H1 (cell line): ENCODE measurements at regions not wholly inside any gene's neighbourhood (a gene's known extent, or its start where the extent isn't known, plus 50 kb on each side); places are given as distances from the start of the nearest gene placed in this dataset.

ENCODE experiments used
- CTCF ChIA-PET: fragments of 300-600 bp; sonication (Branson Sonifier 250); formaldehyde crosslinking; loops from one replicate; lab custom pipeline; 2021; ENCODE audit not compliant: partially characterized antibody; lab: Charles Lee
- POLR2A ChIA-PET: fragments of 300-600 bp; sonication (Branson Sonifier 250); formaldehyde crosslinking; loops from one replicate; lab custom pipeline; 2021; ENCODE audit warnings: inconsistent platforms; ENCODE audit not compliant: partially characterized antibody; lab: Charles Lee
- DNase-seq, 2 experiments: peaks; one replicate each; pipeline versions ENCODE4 v3.0.0 to v3.0.0-alpha.2; 2010 to 2022; ENCODE audit warnings: low spot score in 2 of 2, low read depth in 1 of 2, mixed read lengths in 1 of 2
- FAIRE-seq: peaks from 2 replicates; lab custom pipeline; 2011; peaks lifted over from hg19 to GRCh38; lab: Jason Lieb, UNC
- H2AFZ ChIP-seq: 2 replicates; pipeline ENCODE4 v1.8.1; 2012; ENCODE audit warnings: low read length, inconsistent platforms
- H2AK5ac ChIP-seq: 2 replicates; pipeline ENCODE4 v1.6.1; 2013; ENCODE audit warnings: low read depth, low read length
- H2BK120ac ChIP-seq: replicated peaks from 2 replicates; pipeline ENCODE3; 2013; ENCODE audit warnings: low read depth, low read length, inconsistent platforms
- H2BK12ac ChIP-seq: 2 replicates; pipeline ENCODE4 v1.6.1; 2013; ENCODE audit warnings: low read depth, low read length
- H2BK15ac ChIP-seq: 2 replicates; pipeline ENCODE4 v1.6.1; 2013; ENCODE audit warnings: low read length
- H2BK20ac ChIP-seq: 2 replicates; pipeline ENCODE4 v1.6.1; 2013; ENCODE audit warnings: low read length
- H2BK5ac ChIP-seq: 2 replicates; pipeline ENCODE4 v1.6.1; 2013; ENCODE audit warnings: low read depth, low read length
- H3K14ac ChIP-seq: 2 replicates; pipeline ENCODE4 v1.6.1; 2013; ENCODE audit warnings: inconsistent platforms; ENCODE audit not compliant: insufficient read length
- H3K18ac ChIP-seq: 2 replicates; pipeline ENCODE4 v1.6.1; 2013; ENCODE audit warnings: low read length; ENCODE audit errors: extremely low read depth
- H3K23ac ChIP-seq: 2 replicates; pipeline ENCODE4 v1.6.1; 2013; ENCODE audit warnings: inconsistent platforms; ENCODE audit not compliant: insufficient read length
- H3K23me2 ChIP-seq: 2 replicates; pipeline ENCODE4 v1.6.1; 2013; ENCODE audit warnings: low read depth, low read length
- H3K27ac ChIP-seq: 2 replicates; pipeline ENCODE4 v1.6.1; 2011; ENCODE audit warnings: low read depth, low read length, inconsistent platforms
- H3K27me3 ChIP-seq, 4 experiments: replicated peaks in 1 of 4; 1 replicate in 1 of 4; 2 replicates in 3 of 4; pipeline versions ENCODE4 v1.6.1 to v1.8.1; 2011 to 2013; ENCODE audit warnings: low read length in 3 of 4, mild to moderate bottlenecking in 3 of 4, inconsistent platforms in 2 of 4, mixed read lengths in 2 of 4, moderate library complexity in 1 of 4; ENCODE audit not compliant: control insufficient read depth in 3 of 4, insufficient read depth in 3 of 4; ENCODE audit errors: extremely low read depth in 1 of 4
- H3K36me3 ChIP-seq, 4 experiments: 2 replicates each; pipeline versions ENCODE4 v1.6.1 to v1.8.1; 2011 to 2013; ENCODE audit warnings: mild to moderate bottlenecking in 4 of 4, low read length in 3 of 4, moderate library complexity in 2 of 4, control low read depth in 1 of 4, inconsistent platforms in 1 of 4; ENCODE audit not compliant: insufficient read depth in 4 of 4, control insufficient read depth in 2 of 4
- H3K4ac ChIP-seq: replicated peaks from 2 replicates; pipeline ENCODE3; 2013; ENCODE audit warnings: low read length, low read depth, mixed read lengths, inconsistent platforms; ENCODE audit not compliant: insufficient read length
- H3K4me1 ChIP-seq, 4 experiments: replicated peaks in 1 of 4; 1 replicate in 1 of 4; 2 replicates in 3 of 4; pipeline versions ENCODE4 v1.6.1 to v1.8.1; 2011 to 2013; ENCODE audit warnings: low read length in 3 of 4, inconsistent platforms in 2 of 4, mixed read lengths in 1 of 4; ENCODE audit not compliant: insufficient read depth in 4 of 4, control insufficient read depth in 3 of 4
- H3K4me2 ChIP-seq, 2 experiments: 2 replicates each; pipeline versions ENCODE4 v1.6.1 to v1.8.1; 2011 to 2013; ENCODE audit warnings: low read depth in 2 of 2, low read length in 2 of 2, control low read depth in 1 of 2, inconsistent platforms in 1 of 2, mild to moderate bottlenecking in 1 of 2; ENCODE audit not compliant: insufficient read depth in 1 of 2
- H3K4me3 ChIP-seq, 4 experiments: fragments of 200-600, 300-600 bp in 1 of 4; sonication (generic), shearing (Covaris generic), sonication (Bioruptor Twin) in 1 of 4; 2 replicates each; pipeline versions ENCODE4 v1.5.1 to v1.8.1; 2011 to 2016; ENCODE audit warnings: low read length in 4 of 4, low read depth in 3 of 4, control low read depth in 2 of 4, inconsistent platforms in 2 of 4, mild to moderate bottlenecking in 2 of 4, mixed read lengths in 1 of 4, moderate library complexity in 1 of 4; ENCODE audit not compliant: insufficient read depth in 2 of 4; ENCODE audit errors: extremely low read depth in 1 of 4
- H3K56ac ChIP-seq: replicated peaks from 2 replicates; pipeline ENCODE3; 2013; ENCODE audit warnings: low read depth, mild to moderate bottlenecking, mixed read lengths, low read length, inconsistent platforms; ENCODE audit not compliant: insufficient read length
- H3K79me1 ChIP-seq: 2 replicates; pipeline ENCODE4 v1.6.1; 2013; ENCODE audit warnings: low read depth, low read length, control low read depth
- H3K79me2 ChIP-seq, 2 experiments: 2 replicates each; pipeline versions ENCODE4 v1.6.1 to v1.8.1; 2012 to 2013; ENCODE audit warnings: low read length in 2 of 2, mild to moderate bottlenecking in 2 of 2, inconsistent platforms in 1 of 2; ENCODE audit not compliant: insufficient read depth in 2 of 2, control insufficient read depth in 1 of 2
- H3K9ac ChIP-seq, 4 experiments: replicated peaks in 1 of 4; 1 replicate in 1 of 4; 2 replicates in 3 of 4; pipeline versions ENCODE4 v1.6.1 to v1.8.1; 2011 to 2013; ENCODE audit warnings: low read depth in 3 of 4, low read length in 3 of 4, control low read depth in 2 of 4, mild to moderate bottlenecking in 2 of 4, moderate library complexity in 2 of 4, inconsistent platforms in 1 of 4; ENCODE audit errors: extremely low read depth in 1 of 4
- H3K9me3 ChIP-seq, 2 experiments: 2 replicates each; pipeline versions ENCODE4 v1.6.1 to v1.8.1; 2012 to 2013; ENCODE audit warnings: mild to moderate bottlenecking in 2 of 2, moderate library complexity in 2 of 2, control low read depth in 1 of 2, inconsistent platforms in 1 of 2, low read depth in 1 of 2, low read length in 1 of 2, mixed read lengths in 1 of 2; ENCODE audit not compliant: insufficient read depth in 2 of 2
- H4K20me1 ChIP-seq, 2 experiments: replicated peaks in 1 of 2; 2 replicates each; pipeline versions ENCODE3 to v1.8.1; 2011 to 2013; ENCODE audit warnings: inconsistent platforms in 2 of 2, low read length in 2 of 2, mild to moderate bottlenecking in 1 of 2; ENCODE audit not compliant: insufficient read depth in 2 of 2, control insufficient read depth in 1 of 2
- H4K5ac ChIP-seq: 2 replicates; pipeline ENCODE4 v1.6.1; 2013; ENCODE audit warnings: low read length, low read depth, mixed read lengths, inconsistent platforms; ENCODE audit not compliant: insufficient read length
- H4K8ac ChIP-seq: 2 replicates; pipeline ENCODE4 v1.8.0; 2013; ENCODE audit warnings: mild to moderate bottlenecking, moderate library complexity, low read length, inconsistent platforms; ENCODE audit not compliant: insufficient read depth; ENCODE audit errors: extremely low read depth
- H4K91ac ChIP-seq: replicated peaks from 2 replicates; pipeline ENCODE3; 2013; ENCODE audit warnings: low read length, mixed read lengths, inconsistent platforms; ENCODE audit not compliant: insufficient read length
- CBX8 ChIP-seq: fragments of 300-800, 300-1000 bp; sonication (generic); IDR thresholded peaks from 2 replicates; pipeline ENCODE4 v1.7.1; 2016; ENCODE audit warnings: low read depth, low read length, borderline replicate concordance
- RNF2 ChIP-seq: fragments of 200-900, 300-1000 bp; sonication (generic); IDR thresholded peaks from 2 replicates; pipeline ENCODE4 v1.7.1; 2016; ENCODE audit warnings: borderline replicate concordance, low read depth, mild to moderate bottlenecking, antibody characterized with exemption, low read length; ENCODE audit not compliant: poor library complexity, severe bottlenecking; ENCODE audit errors: missing control alignments
- WGBS, 2 experiments: shearing (Covaris generic) in 1 of 2; methylation state at CpG; one replicate each; pipeline versions ENCODE4 v1.1.6 to v1.1.7; 2013 to 2015; ENCODE audit warnings: low lambda C conversion rate in 2 of 2, mixed read lengths in 2 of 2, inconsistent platforms in 1 of 2, low coverage in 1 of 2, missing lambda C conversion rate in 1 of 2; ENCODE audit not compliant: insufficient replicate concordance in 2 of 2, insufficient coverage in 1 of 2, insufficient read length in 1 of 2; ENCODE audit errors: extremely low coverage in 1 of 2, missing lambda C conversion rate in 1 of 2; 5-methylcytosine and 5-hydroxymethylcytosine counted together

GRCh38 chr2:196376984-196377877 is 205.9 kb upstream of the STK17B start:
- TF ChIP-seq RNF2 (no peak), CBX8 (no peak)
- H3K9me3 ChIP-seq: no peaks in the 10 kb centered on the region
- no peak overlapping the region for H3K14ac ChIP-seq
- no peak overlapping the region for H4K8ac ChIP-seq
- H3K27ac ChIP-seq: no peak overlapping the region
- no peak overlapping the region for H4K5ac ChIP-seq
- H2BK120ac ChIP-seq: no peak overlapping the region
- H4K20me1 ChIP-seq: no peaks in the 10 kb centered on the region
- no peak overlapping the region for H2BK5ac ChIP-seq
- no peak overlapping the region for H2BK15ac ChIP-seq
- 85% methylated on average over 8 of the region's 8 CpGs; no CpG with 5 or more reads in 1 of the 2 experiments for WGBS, 2 experiments
- no peak overlapping the region for H3K56ac ChIP-seq
- H3K18ac ChIP-seq: no peak overlapping the region
- no peaks in the 10 kb centered on the region for H3K23me2 ChIP-seq
- no peak overlapping the region for H3K4me3 ChIP-seq
- no peaks in the 10 kb centered on the region for H3K79me1 ChIP-seq
- H3K4me2 ChIP-seq: no peak overlapping the region
- H3K79me2 ChIP-seq: no peaks in the 10 kb centered on the region
- no peaks in the 10 kb centered on the region for H3K27me3 ChIP-seq
- H4K91ac ChIP-seq: no peak overlapping the region
- FAIRE-seq (no peak), DNase-seq (no peak)
- H2BK20ac ChIP-seq: no peak overlapping the region
- H3K9ac ChIP-seq: no peak overlapping the region
- ChIA-PET POLR2A (no interaction called here), CTCF (no interaction called here)
- no peak overlapping the region for H3K4ac ChIP-seq
- H3K23ac ChIP-seq: no peak overlapping the region
- H2AFZ ChIP-seq: no peak overlapping the region
- no peak overlapping the region for H2AK5ac ChIP-seq
- H3K4me1 ChIP-seq: no peaks in the 10 kb centered on the region
- H3K36me3 ChIP-seq: no peaks in the 10 kb centered on the region
- no peak overlapping the region for H2BK12ac ChIP-seq
